ENCODE measurements at regions not wholly inside any gene's neighbourhood (a gene's known extent, or its start where the extent isn't known, plus 50 kb on each side); places are given as distances from the start of the nearest gene placed in this dataset.
A peak's percentile ranks its signal among the peaks of the same experiment; 100 is the strongest.

- ChIA-PET CTCF (no interaction called here), POLR2A (no interaction called here)
- DNase-seq (ENCODE audit: unreplicated experiment), result peak; percentile 9
- H3K36me3 Mint-ChIP-seq (ENCODE audit: insufficient read depth, unreplicated experiment), result no peaks in the 10 kb centered on the region
- intact Hi-C loops (cut with micrococcal nuclease), result no loop called here
- H3K4me3 Mint-ChIP-seq (ENCODE audit: unreplicated experiment), result no peak overlapping the region
- no peaks in the 10 kb centered on the region for H3K27me3 Mint-ChIP-seq (ENCODE audit: insufficient read depth, unreplicated experiment)
- no peak overlapping the region for H3K27ac Mint-ChIP-seq (ENCODE audit: low read depth, unreplicated experiment)
- no peaks in the 10 kb centered on the region for H3K4me1 Mint-ChIP-seq (ENCODE audit: insufficient read depth, unreplicated experiment)
- BruUV-seq (replicated peaks), result no TSS peak
- no peak for TF ChIP-seq CTCF (IDR thresholded peaks at IDR 0.05; ENCODE audit: unreplicated experiment)
- peaks cover 6% of the 10 kb centered on the region for H3K9me3 Mint-ChIP-seq (ENCODE audit: unreplicated experiment)
These were observed 728.5 kb upstream of the NDST4 start for GRCh38 chr4:115841871-115842270.

- ChIA-PET CTCF (interaction anchor here (0.8 kb wide), 1 partner anchor 19 kb away, joined by 4 read pairs; no protein-coding TSS in a partner anchor), POLR2A (no interaction called here)
- no TSS peak for BruUV-seq (replicated peaks)
- intact Hi-C loops (cut with micrococcal nuclease), result no loop called here
- H3K4me1 Mint-ChIP-seq (ENCODE audit: insufficient read depth, unreplicated experiment), result no peaks in the 10 kb centered on the region
- H3K4me3 Mint-ChIP-seq (ENCODE audit: unreplicated experiment), result no peak overlapping the region
- no peak for DNase-seq (ENCODE audit: unreplicated experiment)
- peaks cover 14% of the 10 kb centered on the region for H3K9me3 Mint-ChIP-seq (ENCODE audit: unreplicated experiment)
- no peaks in the 10 kb centered on the region for H3K27me3 Mint-ChIP-seq (ENCODE audit: insufficient read depth, unreplicated experiment)
- no peaks in the 10 kb centered on the region for H3K36me3 Mint-ChIP-seq (ENCODE audit: insufficient read depth, unreplicated experiment)
- TF ChIP-seq CTCF (IDR thresholded peaks at IDR 0.05; ENCODE audit: unreplicated experiment), result no peak
- no peak overlapping the region for H3K27ac Mint-ChIP-seq (ENCODE audit: low read depth, unreplicated experiment)
These were observed 721.0 kb upstream of the NDST4 start for GRCh38 chr4:115834441-115834840.

- no peaks in the 10 kb centered on the region for H3K27me3 Mint-ChIP-seq (ENCODE audit: insufficient read depth, unreplicated experiment)
- DNase-seq (ENCODE audit: unreplicated experiment), result no peak
- ChIA-PET POLR2A (interaction anchor here (0.6 kb wide), 1 partner anchor 53 kb away, joined by 3 read pairs; no protein-coding TSS in a partner anchor), CTCF (no interaction called here)
- H3K36me3 Mint-ChIP-seq (ENCODE audit: insufficient read depth, unreplicated experiment), result no peaks in the 10 kb centered on the region
- no peak overlapping the region for H3K27ac Mint-ChIP-seq (ENCODE audit: low read depth, unreplicated experiment)
- H3K4me1 Mint-ChIP-seq (ENCODE audit: insufficient read depth, unreplicated experiment), result no peaks in the 10 kb centered on the region
- H3K9me3 Mint-ChIP-seq (ENCODE audit: unreplicated experiment), result peaks cover 16% of the 10 kb centered on the region
- TF ChIP-seq CTCF (IDR thresholded peaks at IDR 0.05; ENCODE audit: unreplicated experiment), result no peak
- no peak overlapping the region for H3K4me3 Mint-ChIP-seq (ENCODE audit: unreplicated experiment)
- intact Hi-C loops (cut with micrococcal nuclease), result no loop called here
- no TSS peak for BruUV-seq (replicated peaks)
These were observed 711.2 kb upstream of the NDST4 start for GRCh38 chr4:115824630-115825029.

- intact Hi-C loops (cut with micrococcal nuclease), result no loop called here
- no peak for TF ChIP-seq CTCF (IDR thresholded peaks at IDR 0.05; ENCODE audit: unreplicated experiment)
These were observed 690.4 kb upstream of the NDST4 start for GRCh38 chr4:115803825-115804224.

More at GRCh38 chr4:115803825-115804224, 690.4 kb upstream of the NDST4 start:
- H3K27me3 Mint-ChIP-seq (ENCODE audit: insufficient read depth, unreplicated experiment), result no peaks in the 10 kb centered on the region
- H3K9me3 Mint-ChIP-seq (ENCODE audit: unreplicated experiment), result peaks cover 10% of the 10 kb centered on the region
- H3K36me3 Mint-ChIP-seq (ENCODE audit: insufficient read depth, unreplicated experiment), result no peaks in the 10 kb centered on the region
- no peak overlapping the region for H3K27ac Mint-ChIP-seq (ENCODE audit: low read depth, unreplicated experiment)
- ChIA-PET CTCF (no interaction called here), POLR2A (no interaction called here)
- no peak for DNase-seq (ENCODE audit: unreplicated experiment)
- no peaks in the 10 kb centered on the region for H3K4me1 Mint-ChIP-seq (ENCODE audit: insufficient read depth, unreplicated experiment)
- no TSS peak for BruUV-seq (replicated peaks)
- no peak overlapping the region for H3K4me3 Mint-ChIP-seq (ENCODE audit: unreplicated experiment)
